ENCODE measurements at regions not wholly inside any gene's neighbourhood (a gene's known extent, or its start where the extent isn't known, plus 50 kb on each side); places are given as distances from the start of the nearest gene placed in this dataset.

DNA sequence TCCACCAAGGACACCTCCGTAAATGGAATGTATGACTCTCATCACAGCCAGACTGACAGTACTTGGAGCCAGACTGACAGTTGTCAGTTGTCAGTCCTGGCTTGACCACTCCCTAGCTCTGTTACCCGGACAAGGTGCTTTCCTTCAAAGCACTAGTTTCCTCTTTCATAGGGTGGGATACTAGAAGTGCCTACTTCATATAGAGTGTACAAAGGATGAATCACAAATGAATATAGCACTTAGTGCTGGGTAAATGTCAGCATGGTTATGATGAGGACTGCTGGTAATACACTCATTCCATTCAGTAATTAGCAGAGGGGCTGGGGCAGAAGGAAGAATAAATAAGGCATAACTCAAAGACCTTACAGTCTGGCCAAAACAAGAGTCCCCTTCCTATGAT lies 91.4 kb downstream of the ARL4C start:
- no peak overlapping the region for H3K9ac ChIP-seq (ENCODE audit: low read depth, low read length)
- H3K4me3 ChIP-seq (ENCODE audit: low read length): no peak overlapping the region
- H3K9me3 ChIP-seq (ENCODE audit: insufficient read depth, low read depth, low read length): no peaks in the 10 kb centered on the region
- no peaks in the 10 kb centered on the region for H3K27me3 ChIP-seq (ENCODE audit: insufficient read depth, low read length)
- no peak overlapping the region for H3K27ac ChIP-seq (ENCODE audit: low read length)
- H3K4me1 ChIP-seq (ENCODE audit: insufficient read depth, low read length): no peaks in the 10 kb centered on the region
- no peaks in the 10 kb centered on the region for H3K36me3 ChIP-seq (ENCODE audit: insufficient read depth, low read depth, low read length)

DNA sequence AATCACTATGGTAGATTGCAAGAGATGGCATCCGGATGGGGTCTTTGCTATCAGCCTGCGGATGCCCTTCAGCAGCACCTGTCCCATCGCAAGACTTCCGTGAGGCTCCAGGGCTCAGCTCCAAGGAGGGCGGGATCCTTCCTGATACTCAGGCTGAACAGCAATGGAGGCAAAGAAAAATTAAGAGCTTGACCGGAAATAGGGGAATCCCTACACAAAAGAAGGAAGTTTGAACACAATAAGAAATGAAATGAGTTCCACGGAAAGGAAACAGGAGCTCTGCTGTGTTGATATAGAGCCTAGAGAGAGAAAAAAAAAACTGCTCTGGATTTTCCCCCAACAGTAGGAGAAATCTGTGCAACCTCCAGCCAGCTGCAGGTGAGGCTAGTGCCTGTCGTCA lies 91.9 kb downstream of the ARL4C start:
- no peaks in the 10 kb centered on the region for H3K9me3 ChIP-seq (ENCODE audit: insufficient read depth, low read depth, low read length)
- no peak overlapping the region for H3K9ac ChIP-seq (ENCODE audit: low read depth, low read length)
- H3K27me3 ChIP-seq (ENCODE audit: insufficient read depth, low read length): no peaks in the 10 kb centered on the region
- H3K27ac ChIP-seq (ENCODE audit: low read length): no peak overlapping the region
- H3K36me3 ChIP-seq (ENCODE audit: insufficient read depth, low read depth, low read length): no peaks in the 10 kb centered on the region
- H3K4me3 ChIP-seq (ENCODE audit: low read length): no peak overlapping the region
- H3K4me1 ChIP-seq (ENCODE audit: insufficient read depth, low read length): no peaks in the 10 kb centered on the region

DNA sequence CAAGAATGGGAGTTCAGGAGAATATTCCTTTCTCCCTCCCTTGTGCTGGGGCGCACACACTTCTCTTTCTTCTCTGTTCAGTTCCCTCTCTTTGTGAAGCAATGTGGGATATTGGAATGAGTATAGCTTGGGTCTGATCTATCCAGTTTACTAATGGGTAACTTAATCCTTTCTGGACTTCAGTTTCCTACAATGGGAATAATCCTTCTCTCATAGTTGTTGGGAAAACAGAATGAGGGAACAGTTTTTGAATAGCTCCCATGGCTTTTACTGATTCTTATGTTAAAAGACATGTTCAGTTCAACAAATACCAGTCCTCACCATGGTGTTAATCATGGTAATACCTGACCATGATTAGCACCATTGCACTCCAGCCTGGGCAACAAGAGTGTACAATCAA lies 93.1 kb downstream of the ARL4C start:
- Histone ChIP-seq H3K9ac (ENCODE audit: low read depth, low read length) (no peak overlapping the region), H3K9me3 (ENCODE audit: insufficient read depth, low read depth, low read length) (no peaks in the 10 kb centered on the region), H3K27me3 (ENCODE audit: insufficient read depth, low read length) (no peaks in the 10 kb centered on the region), H3K4me3 (ENCODE audit: low read length) (no peak overlapping the region), H3K4me1 (ENCODE audit: insufficient read depth, low read length) (no peaks in the 10 kb centered on the region), H3K27ac (ENCODE audit: low read length) (no peak overlapping the region), H3K36me3 (ENCODE audit: insufficient read depth, low read depth, low read length) (no peaks in the 10 kb centered on the region)

DNA sequence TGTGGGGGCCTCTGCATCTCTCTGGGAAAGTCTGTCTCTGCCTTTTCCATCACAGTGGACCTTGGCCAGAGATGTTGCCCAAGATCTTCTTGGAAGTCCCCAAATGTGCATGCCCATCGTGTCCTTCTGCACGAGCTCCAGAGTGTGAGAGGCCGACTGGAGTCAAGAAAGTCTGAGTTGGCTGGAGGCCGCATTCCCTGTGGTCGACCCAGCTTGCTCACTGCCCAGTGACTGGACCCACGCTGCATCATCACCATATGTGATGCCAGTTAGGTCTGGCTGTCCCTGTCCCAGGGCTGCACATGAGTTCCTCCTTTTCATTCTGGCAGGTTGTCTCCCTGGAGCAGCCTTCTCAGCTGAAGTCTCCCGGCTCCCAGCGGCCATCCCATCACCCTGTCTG lies 93.8 kb downstream of the ARL4C start:
- Histone ChIP-seq H3K4me3 (ENCODE audit: low read length) (no peak overlapping the region), H3K36me3 (ENCODE audit: insufficient read depth, low read depth, low read length) (no peaks in the 10 kb centered on the region), H3K27ac (ENCODE audit: low read length) (no peak overlapping the region), H3K27me3 (ENCODE audit: insufficient read depth, low read length) (no peaks in the 10 kb centered on the region), H3K9me3 (ENCODE audit: insufficient read depth, low read depth, low read length) (no peaks in the 10 kb centered on the region), H3K4me1 (ENCODE audit: insufficient read depth, low read length) (no peaks in the 10 kb centered on the region), H3K9ac (ENCODE audit: low read depth, low read length) (no peak overlapping the region)

DNA sequence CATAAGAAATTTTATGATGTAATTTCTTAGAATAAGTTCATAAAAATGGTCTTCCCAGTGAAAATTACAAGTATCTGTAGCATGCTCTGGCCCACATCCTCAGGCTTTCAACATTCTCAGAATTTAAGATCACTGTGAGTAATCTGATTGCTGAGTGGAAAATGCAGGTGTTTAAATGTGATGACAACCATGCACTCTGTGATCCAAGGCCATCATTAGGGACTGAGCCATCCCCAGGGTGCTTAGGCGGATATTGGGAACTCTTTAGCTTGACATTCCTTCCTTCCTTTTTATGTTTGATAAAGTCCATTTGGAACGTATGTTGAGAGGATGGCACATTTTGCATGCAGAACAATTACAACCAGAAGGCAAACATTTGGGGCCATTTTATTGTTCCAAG lies 95.5 kb downstream of the ARL4C start:
- Histone ChIP-seq H3K36me3 (ENCODE audit: insufficient read depth, low read depth, low read length) (no peaks in the 10 kb centered on the region), H3K4me3 (ENCODE audit: low read length) (no peak overlapping the region), H3K27ac (ENCODE audit: low read length) (no peak overlapping the region), H3K4me1 (ENCODE audit: insufficient read depth, low read length) (no peaks in the 10 kb centered on the region), H3K9ac (ENCODE audit: low read depth, low read length) (no peak overlapping the region), H3K27me3 (ENCODE audit: insufficient read depth, low read length) (no peaks in the 10 kb centered on the region), H3K9me3 (ENCODE audit: insufficient read depth, low read depth, low read length) (no peaks in the 10 kb centered on the region)

DNA sequence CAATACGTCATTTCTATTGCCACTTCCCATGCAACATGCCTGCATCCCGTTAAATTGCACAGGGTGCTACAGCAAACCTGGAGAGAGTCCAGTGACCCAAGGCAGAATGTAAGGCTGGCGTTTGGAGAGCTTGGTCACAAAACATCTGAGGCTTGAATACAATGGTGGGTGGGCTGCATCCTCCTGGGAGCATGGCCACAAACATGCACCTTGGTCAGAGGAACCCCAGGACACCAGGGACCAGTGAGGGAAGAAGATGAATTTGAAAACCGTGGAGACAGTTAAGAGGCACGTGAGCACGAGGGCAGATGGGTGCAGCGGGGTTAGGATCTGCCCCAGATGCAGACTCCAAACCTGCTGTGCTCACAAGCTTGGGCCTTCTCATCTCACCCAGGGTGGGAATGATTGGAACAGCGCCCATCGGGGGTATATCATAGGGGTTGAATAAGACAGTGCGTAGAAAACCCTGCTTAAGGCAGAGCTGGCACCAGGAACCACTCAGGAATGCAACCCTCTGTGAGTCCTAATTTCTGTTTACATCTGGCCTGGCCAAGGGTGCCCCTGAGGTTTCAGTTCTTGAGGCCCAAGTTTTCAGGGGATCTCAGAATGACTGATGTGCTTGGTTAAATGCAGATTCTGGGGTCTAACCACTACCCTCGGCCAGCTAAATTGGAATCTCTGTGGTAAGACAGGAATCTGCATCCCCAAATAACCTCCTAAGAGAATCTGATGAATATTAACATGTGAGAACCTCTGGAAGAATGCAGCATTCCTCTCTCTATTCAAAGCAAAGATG lies 97.2 kb downstream of the ARL4C start:
- no peaks in the 10 kb centered on the region for H3K9me3 ChIP-seq (ENCODE audit: insufficient read depth, low read depth, low read length)
- no peaks in the 10 kb centered on the region for H3K36me3 ChIP-seq (ENCODE audit: insufficient read depth, low read depth, low read length)
- no peak overlapping the region for H3K4me3 ChIP-seq (ENCODE audit: low read length)
- no peak overlapping the region for H3K9ac ChIP-seq (ENCODE audit: low read depth, low read length)
- no peak overlapping the region for H3K27ac ChIP-seq (ENCODE audit: low read length)
- no peaks in the 10 kb centered on the region; the same call in 1 of the 2 replicates for H3K4me1 ChIP-seq (ENCODE audit: insufficient read depth, low read length)
- H3K27me3 ChIP-seq (ENCODE audit: insufficient read depth, low read length): no peaks in the 10 kb centered on the region

DNA sequence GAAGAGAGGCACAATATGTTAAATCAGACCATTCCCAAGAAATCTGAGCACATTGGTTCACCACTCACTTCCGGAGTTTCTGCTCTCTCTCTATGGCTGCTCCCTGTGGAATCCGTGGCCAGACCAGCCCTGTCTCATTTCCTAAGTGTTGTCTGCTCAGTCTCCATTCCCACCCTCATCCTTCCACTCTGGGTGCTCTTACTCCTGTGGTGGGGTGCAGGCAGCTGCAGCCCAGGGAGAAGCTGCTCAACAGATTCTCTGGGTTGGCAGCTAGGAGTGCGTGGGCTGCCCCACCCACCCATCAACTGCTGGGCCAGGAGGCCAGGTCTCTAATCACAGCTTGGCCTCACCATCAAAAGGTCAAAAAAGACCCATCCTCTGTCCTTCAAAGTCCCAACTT lies 98.3 kb downstream of the ARL4C start:
- no peak overlapping the region for H3K9ac ChIP-seq (ENCODE audit: low read depth, low read length)
- H3K4me1 ChIP-seq (ENCODE audit: insufficient read depth, low read length): no peaks in the 10 kb centered on the region; the same call in 1 of the 2 replicates
- no peaks in the 10 kb centered on the region for H3K36me3 ChIP-seq (ENCODE audit: insufficient read depth, low read depth, low read length)
- no peak overlapping the region for H3K4me3 ChIP-seq (ENCODE audit: low read length)
- H3K27ac ChIP-seq (ENCODE audit: low read length): no peak overlapping the region
- H3K9me3 ChIP-seq (ENCODE audit: insufficient read depth, low read depth, low read length): no peaks in the 10 kb centered on the region
- H3K27me3 ChIP-seq (ENCODE audit: insufficient read depth, low read length): no peaks in the 10 kb centered on the region

DNA sequence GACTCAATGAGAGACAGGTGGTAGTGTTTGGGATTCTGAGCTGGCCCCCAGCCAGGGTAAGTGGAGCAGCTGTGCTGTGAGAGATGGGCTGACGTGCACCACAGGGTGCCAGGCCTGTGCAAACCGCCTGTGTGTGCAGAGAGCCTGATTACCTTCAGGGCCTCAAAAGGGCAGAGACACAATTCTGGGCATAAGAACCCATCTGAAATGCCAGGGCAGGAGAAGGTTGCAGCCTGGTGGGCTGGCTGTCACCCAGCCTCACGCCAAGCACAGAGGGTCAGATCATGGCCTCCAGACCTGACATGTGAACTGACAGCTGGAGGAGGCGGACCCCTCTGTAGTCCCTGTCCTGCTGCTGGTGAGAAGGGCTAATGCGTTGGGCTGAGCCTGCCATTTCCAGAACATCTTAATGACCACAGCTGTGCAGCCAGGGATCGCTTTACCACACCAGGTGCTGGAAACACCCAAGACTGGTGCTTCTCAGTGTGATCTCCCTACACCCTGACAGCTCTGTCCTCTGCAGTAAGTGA lies 100.9 kb downstream of the ARL4C start:
- Histone ChIP-seq H3K27me3 (ENCODE audit: insufficient read depth, low read length) (no peaks in the 10 kb centered on the region), H3K36me3 (ENCODE audit: insufficient read depth, low read depth, low read length) (no peaks in the 10 kb centered on the region), H3K4me1 (ENCODE audit: insufficient read depth, low read length) (no peaks in the 10 kb centered on the region; the same call in 1 of the 2 replicates), H3K9me3 (ENCODE audit: insufficient read depth, low read depth, low read length) (no peaks in the 10 kb centered on the region), H3K9ac (ENCODE audit: low read depth, low read length) (no peak overlapping the region), H3K4me3 (ENCODE audit: low read length) (no peak overlapping the region), H3K27ac (ENCODE audit: low read length) (no peak overlapping the region)

DNA sequence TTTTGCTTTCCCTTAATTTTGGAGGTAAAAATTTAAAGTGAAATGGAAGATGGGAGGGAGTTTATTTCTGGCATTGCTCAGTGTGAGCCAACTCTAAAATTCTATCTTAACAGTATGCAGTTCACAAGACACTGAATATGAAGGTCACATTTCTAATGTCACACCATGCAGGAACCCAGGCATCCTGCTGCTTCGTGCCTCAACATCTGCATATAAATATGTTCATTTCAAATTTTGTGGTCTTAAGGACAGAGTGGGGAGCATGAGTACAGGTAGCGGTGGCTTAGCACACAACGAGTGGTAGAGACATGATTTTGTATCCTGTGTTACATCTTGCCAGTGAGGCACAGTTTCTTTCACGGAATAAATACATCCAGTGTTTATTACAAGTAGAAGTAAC lies 102.4 kb downstream of the ARL4C start:
- Histone ChIP-seq H3K4me1 (ENCODE audit: insufficient read depth, low read length) (no peaks in the 10 kb centered on the region; the same call in 1 of the 2 replicates), H3K27ac (ENCODE audit: low read length) (no peak overlapping the region), H3K27me3 (ENCODE audit: insufficient read depth, low read length) (no peaks in the 10 kb centered on the region), H3K4me3 (ENCODE audit: low read length) (no peak overlapping the region), H3K9ac (ENCODE audit: low read depth, low read length) (no peak overlapping the region), H3K36me3 (ENCODE audit: insufficient read depth, low read depth, low read length) (no peaks in the 10 kb centered on the region), H3K9me3 (ENCODE audit: insufficient read depth, low read depth, low read length) (no peaks in the 10 kb centered on the region)

DNA sequence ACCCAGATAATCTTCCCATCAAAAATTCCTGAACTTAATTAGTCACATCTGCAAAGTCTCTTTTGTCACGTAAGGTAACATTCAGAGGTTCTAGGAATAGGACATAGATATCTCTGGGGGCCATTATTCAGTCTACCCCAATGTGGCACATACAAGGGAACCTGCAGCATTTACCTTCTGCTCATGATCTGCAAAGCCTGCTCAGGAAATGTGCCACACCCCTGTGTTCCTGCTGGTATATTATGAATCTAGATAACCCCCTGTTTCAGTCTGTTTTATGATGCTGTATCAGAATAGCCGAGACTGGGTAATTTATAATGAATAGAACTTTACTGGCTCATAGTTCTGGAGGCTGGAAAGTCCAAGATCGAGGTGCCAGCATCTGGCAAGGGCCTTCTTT lies 103.5 kb downstream of the ARL4C start:
- H3K9ac ChIP-seq (ENCODE audit: low read depth, low read length): no peak overlapping the region
- H3K4me3 ChIP-seq (ENCODE audit: low read length): no peak overlapping the region
- no peaks in the 10 kb centered on the region for H3K27me3 ChIP-seq (ENCODE audit: insufficient read depth, low read length)
- H3K36me3 ChIP-seq (ENCODE audit: insufficient read depth, low read depth, low read length): no peaks in the 10 kb centered on the region
- H3K4me1 ChIP-seq (ENCODE audit: insufficient read depth, low read length): no peaks in the 10 kb centered on the region; the same call in 1 of the 2 replicates
- no peaks in the 10 kb centered on the region for H3K9me3 ChIP-seq (ENCODE audit: insufficient read depth, low read depth, low read length)
- H3K27ac ChIP-seq (ENCODE audit: low read length): no peak overlapping the region

DNA sequence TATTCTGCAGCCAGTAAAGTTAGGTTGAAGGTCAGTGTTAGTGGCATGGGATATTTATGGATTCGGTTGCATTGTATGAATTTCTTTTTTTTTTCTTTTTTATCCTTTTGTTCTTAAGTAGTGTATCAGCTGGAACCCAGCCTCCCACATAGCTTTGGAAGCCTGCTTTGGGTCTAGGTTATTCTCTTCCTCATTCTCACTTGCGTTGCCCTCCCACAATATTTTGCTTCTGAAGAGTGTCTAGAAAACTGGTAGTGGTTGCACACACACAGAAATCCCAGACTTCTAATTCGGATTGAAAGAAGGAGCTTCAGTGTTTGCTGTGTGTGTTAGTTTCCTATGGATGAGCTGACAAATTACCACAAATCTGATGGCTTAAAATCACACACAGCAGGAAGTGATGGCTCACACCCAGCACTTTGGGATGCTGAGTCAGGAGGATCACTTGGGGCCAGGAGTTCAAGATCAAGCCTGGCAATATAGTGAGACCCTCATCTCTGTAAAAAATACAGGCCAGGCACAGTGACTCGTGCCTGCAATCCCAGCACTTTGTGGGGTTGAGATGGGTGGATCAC lies 104.8 kb downstream of the ARL4C start:
- Histone ChIP-seq H3K4me3 (ENCODE audit: low read length) (no peak overlapping the region), H3K9ac (ENCODE audit: low read depth, low read length) (no peak overlapping the region), H3K27me3 (ENCODE audit: insufficient read depth, low read length) (no peaks in the 10 kb centered on the region), H3K9me3 (ENCODE audit: insufficient read depth, low read depth, low read length) (no peaks in the 10 kb centered on the region), H3K36me3 (ENCODE audit: insufficient read depth, low read depth, low read length) (no peaks in the 10 kb centered on the region), H3K4me1 (ENCODE audit: insufficient read depth, low read length) (no peaks in the 10 kb centered on the region; the same call in 1 of the 2 replicates), H3K27ac (ENCODE audit: low read length) (no peak overlapping the region)

DNA sequence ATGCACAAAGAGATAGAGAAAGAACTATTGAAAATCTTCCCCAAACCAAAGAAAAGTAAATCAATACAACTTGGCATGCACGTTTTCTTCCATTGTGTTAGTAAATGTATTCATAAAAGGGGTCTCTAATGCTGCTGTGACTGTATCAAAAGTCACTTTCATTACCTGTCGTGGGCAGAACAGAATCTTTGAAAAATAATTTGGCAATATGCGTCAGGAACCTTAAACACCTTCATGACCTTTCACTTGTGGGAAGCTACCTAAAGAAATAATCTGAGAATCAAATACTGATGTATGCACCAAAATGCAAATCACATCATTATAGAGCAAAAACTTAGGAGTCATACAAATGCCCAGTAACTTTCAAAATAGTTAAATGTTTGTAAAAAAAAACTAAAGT lies 105.3 kb downstream of the ARL4C start:
- H3K36me3 ChIP-seq (ENCODE audit: insufficient read depth, low read depth, low read length): no peaks in the 10 kb centered on the region
- no peaks in the 10 kb centered on the region for H3K27me3 ChIP-seq (ENCODE audit: insufficient read depth, low read length)
- no peak overlapping the region for H3K4me3 ChIP-seq (ENCODE audit: low read length)
- H3K4me1 ChIP-seq (ENCODE audit: insufficient read depth, low read length): no peaks in the 10 kb centered on the region; the same call in 1 of the 2 replicates
- no peaks in the 10 kb centered on the region for H3K9me3 ChIP-seq (ENCODE audit: insufficient read depth, low read depth, low read length)
- no peak overlapping the region for H3K27ac ChIP-seq (ENCODE audit: low read length)
- no peak overlapping the region for H3K9ac ChIP-seq (ENCODE audit: low read depth, low read length)

All from iPS-20b (cell line).